ENCODE measurements at regions not wholly inside any gene's neighbourhood (a gene's known extent, or its start where the extent isn't known, plus 50 kb on each side); places are given as distances from the start of the nearest gene placed in this dataset.

GRCh38 chr3:41126472-41126871, 72.8 kb upstream of the CTNNB1 start:
- Mint-ChIP-seq H3K9me3 (ENCODE audit: unreplicated experiment) (peaks cover 8% of the 10 kb centered on the region), H3K4me1 (ENCODE audit: low read depth, unreplicated experiment) (no peaks in the 10 kb centered on the region), H3K27ac (ENCODE audit: unreplicated experiment) (no peak overlapping the region)

GRCh38 chr3:41126961-41127360, 72.3 kb upstream of the CTNNB1 start:
- TF ChIP-seq CTCF (IDR thresholded peaks at IDR 0.05; ENCODE audit: partially characterized antibody, unreplicated experiment) = no peak
- Mint-ChIP-seq H3K27me3 (ENCODE audit: unreplicated experiment) (peaks cover 2% of the 10 kb centered on the region), H3K4me1 (ENCODE audit: low read depth, unreplicated experiment) (no peaks in the 10 kb centered on the region), H3K27ac (ENCODE audit: unreplicated experiment) (no peak overlapping the region), H3K9me3 (ENCODE audit: unreplicated experiment) (peaks cover 8% of the 10 kb centered on the region), H3K4me3 (ENCODE audit: unreplicated experiment) (no peak overlapping the region), H3K36me3 (ENCODE audit: unreplicated experiment) (peaks cover 21% of the 10 kb centered on the region)
- DNase-seq = no peak

More at GRCh38 chr3:41126472-41126871, 72.8 kb upstream of the CTNNB1 start:
- no peak for DNase-seq
- H3K36me3 Mint-ChIP-seq (ENCODE audit: unreplicated experiment) = peaks cover 21% of the 10 kb centered on the region
- no peak overlapping the region for H3K4me3 Mint-ChIP-seq (ENCODE audit: unreplicated experiment)
- peaks cover 2% of the 10 kb centered on the region for H3K27me3 Mint-ChIP-seq (ENCODE audit: unreplicated experiment)
- TF ChIP-seq CTCF (IDR thresholded peaks at IDR 0.05; ENCODE audit: partially characterized antibody, unreplicated experiment) = no peak

GRCh38 chr3:41127414-41127813, 71.9 kb upstream of the CTNNB1 start:
- Mint-ChIP-seq H3K4me3 (ENCODE audit: unreplicated experiment) (no peak overlapping the region), H3K4me1 (ENCODE audit: low read depth, unreplicated experiment) (no peaks in the 10 kb centered on the region), H3K27me3 (ENCODE audit: unreplicated experiment) (peaks cover 2% of the 10 kb centered on the region), H3K27ac (ENCODE audit: unreplicated experiment) (no peak overlapping the region), H3K9me3 (ENCODE audit: unreplicated experiment) (peaks cover 8% of the 10 kb centered on the region), H3K36me3 (ENCODE audit: unreplicated experiment) (peaks cover 21% of the 10 kb centered on the region)
- no peak for TF ChIP-seq CTCF (IDR thresholded peaks at IDR 0.05; ENCODE audit: partially characterized antibody, unreplicated experiment)
- DNase-seq = no peak

- DNase-seq = no peak
- H3K27me3 Mint-ChIP-seq (ENCODE audit: unreplicated experiment) = peaks cover 2% of the 10 kb centered on the region
- H3K4me3 Mint-ChIP-seq (ENCODE audit: unreplicated experiment) = no peak overlapping the region
- H3K27ac Mint-ChIP-seq (ENCODE audit: unreplicated experiment) = no peak overlapping the region
- no peaks in the 10 kb centered on the region for H3K4me1 Mint-ChIP-seq (ENCODE audit: low read depth, unreplicated experiment)
- no peak for TF ChIP-seq CTCF (IDR thresholded peaks at IDR 0.05; ENCODE audit: partially characterized antibody, unreplicated experiment)
- peaks cover 21% of the 10 kb centered on the region for H3K36me3 Mint-ChIP-seq (ENCODE audit: unreplicated experiment)
- H3K9me3 Mint-ChIP-seq (ENCODE audit: unreplicated experiment) = peaks cover 8% of the 10 kb centered on the region
Observed at GRCh38 chr3:41129731-41130130, 69.6 kb upstream of the CTNNB1 start.

GRCh38 chr3:41131224-41131623, 68.1 kb upstream of the CTNNB1 start:
- H3K36me3 Mint-ChIP-seq (ENCODE audit: unreplicated experiment) = peaks cover 24% of the 10 kb centered on the region
- H3K4me3 Mint-ChIP-seq (ENCODE audit: unreplicated experiment) = no peak overlapping the region
- H3K27ac Mint-ChIP-seq (ENCODE audit: unreplicated experiment) = no peak overlapping the region
- no peaks in the 10 kb centered on the region for H3K4me1 Mint-ChIP-seq (ENCODE audit: low read depth, unreplicated experiment)
- no peak for TF ChIP-seq CTCF (IDR thresholded peaks at IDR 0.05; ENCODE audit: partially characterized antibody, unreplicated experiment)
- no peak for DNase-seq
- H3K9me3 Mint-ChIP-seq (ENCODE audit: unreplicated experiment) = peaks cover 6% of the 10 kb centered on the region
- H3K27me3 Mint-ChIP-seq (ENCODE audit: unreplicated experiment) = peaks cover 2% of the 10 kb centered on the region
